Endothelial cell of umbilical vein (primary cell): ENCODE measurements at regions not wholly inside any gene's neighbourhood (a gene's known extent, or its start where the extent isn't known, plus 50 kb on each side); places are given as distances from the start of the nearest gene placed in this dataset.

ENCODE experiments used
- CTCF ChIP-seq, 2 donors: IDR thresholded peaks; 1 replicate in 1 of 2; 2 replicates in 1 of 2; pipeline ENCODE4 v1.5.1; 2011; ENCODE audit warnings: low read length in 2 of 2, mild to moderate bottlenecking in 2 of 2, moderate library complexity in 2 of 2, control low read depth in 1 of 2, inconsistent platforms in 1 of 2, low read depth in 1 of 2; ENCODE audit not compliant: insufficient read depth in 1 of 2; ENCODE audit errors: extremely low read depth in 1 of 2
- EZH2 ChIP-seq: IDR thresholded peaks from 2 replicates; pipeline ENCODE4 v1.6.1; 2012; ENCODE audit warnings: borderline replicate concordance, low read depth, mild to moderate bottlenecking, moderate library complexity, low read length, inconsistent platforms; ENCODE audit not compliant: severe bottlenecking
- FOS ChIP-seq: IDR thresholded peaks from 2 replicates; pipeline ENCODE4 v1.6.1; 2011; ENCODE audit warnings: mild to moderate bottlenecking, low read length, moderate library complexity, borderline replicate concordance; ENCODE audit not compliant: insufficient read depth
- GATA2 ChIP-seq: IDR thresholded peaks from 2 replicates; pipeline ENCODE4 v1.7.0; 2011; ENCODE audit warnings: low read depth, mild to moderate bottlenecking, moderate library complexity, mixed read lengths, low read length; ENCODE audit not compliant: insufficient read length, insufficient read depth
- JUN ChIP-seq: IDR thresholded peaks from 2 replicates; pipeline ENCODE4 v1.6.1; 2011; ENCODE audit warnings: borderline replicate concordance, low read depth; ENCODE audit not compliant: insufficient read length, insufficient read depth
- MAX ChIP-seq: IDR thresholded peaks from 2 replicates; pipeline ENCODE4 v1.6.1; 2011; ENCODE audit not compliant: insufficient read depth, insufficient read length
- MYC ChIP-seq: IDR thresholded peaks from one replicate; pipeline ENCODE4 v1.6.1; 2011; ENCODE audit warnings: mild to moderate bottlenecking, low read depth, low read length
- POLR2A ChIP-seq: IDR thresholded peaks from 2 replicates; pipeline ENCODE4 v1.6.1; 2012; ENCODE audit warnings: low read depth, mild to moderate bottlenecking, control low read depth, low read length
- POLR2AphosphoS5 ChIP-seq: IDR thresholded peaks from 2 replicates; pipeline ENCODE4 v1.6.1; 2012; ENCODE audit warnings: low read depth, mild to moderate bottlenecking, control low read depth, low read length, moderate library complexity; ENCODE audit not compliant: insufficient read depth

DNA sequence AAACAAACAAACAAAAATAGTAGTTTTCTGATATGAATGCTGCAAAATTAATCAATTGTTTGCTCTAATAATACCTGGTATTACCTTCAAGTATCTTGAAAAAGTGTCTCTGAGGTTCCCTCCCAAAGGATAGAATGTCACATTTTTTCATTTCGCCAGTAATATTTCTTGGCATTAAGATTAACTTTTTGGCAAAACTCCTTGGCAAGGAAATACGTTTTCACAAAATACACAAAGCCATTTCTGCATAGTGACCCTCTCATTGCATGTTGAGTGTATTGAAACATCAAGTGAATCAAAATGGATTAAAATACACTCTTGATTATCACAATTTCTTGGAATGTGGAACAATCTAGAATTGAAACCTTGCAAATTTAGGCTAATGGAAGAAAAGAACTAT lies 230.5 kb downstream of the ATPSCKMT start:
- no peak for TF ChIP-seq CTCF (IDR thresholded peaks at IDR 0.05; ENCODE audit: extremely low read depth in 1 of 2, insufficient read depth in 1 of 2, low read depth in 1 of 2, low read length in 2 of 2)
- no peak for TF ChIP-seq POLR2AphosphoS5
- TF ChIP-seq GATA2: no peak
- TF ChIP-seq EZH2: no peak
- TF ChIP-seq POLR2A: no peak
- no peak for TF ChIP-seq MAX
- no peak for TF ChIP-seq FOS
- no peak for TF ChIP-seq JUN
- TF ChIP-seq MYC: no peak
